Muscle layer of duodenum (tissue), 2 donors: ENCODE measurements at regions not wholly inside any gene's neighbourhood (a gene's known extent, or its start where the extent isn't known, plus 50 kb on each side); places are given as distances from the start of the nearest gene placed in this dataset.

Source experiments
- H3K27ac ChIP-seq: one replicate; pipeline ENCODE4 v1.7.0; 2013; ENCODE audit warnings: mild to moderate bottlenecking, low read length
- H3K27me3 ChIP-seq: one replicate; pipeline ENCODE4 v1.7.0; 2013; ENCODE audit warnings: low read depth, mild to moderate bottlenecking, control low read depth, low read length
- H3K36me3 ChIP-seq, 2 donors: one replicate each; pipeline ENCODE4 v1.7.0; 2013; ENCODE audit warnings: low read length in 2 of 2, control low read depth in 1 of 2, mild to moderate bottlenecking in 1 of 2; ENCODE audit not compliant: insufficient read depth in 2 of 2, control insufficient read depth in 1 of 2
- H3K4me1 ChIP-seq, 2 donors: one replicate each; pipeline ENCODE4 v1.7.0; 2013; ENCODE audit warnings: low read length in 2 of 2, mild to moderate bottlenecking in 2 of 2, control low read depth in 1 of 2, moderate library complexity in 1 of 2; ENCODE audit not compliant: insufficient read depth in 2 of 2, control insufficient read depth in 1 of 2
- H3K4me3 ChIP-seq, 2 donors: one replicate each; pipeline ENCODE4 v1.7.0; 2013; ENCODE audit warnings: low read length in 2 of 2, low read depth in 1 of 2, mild to moderate bottlenecking in 1 of 2
- H3K9me3 ChIP-seq, 2 donors: one replicate each; pipeline ENCODE4 v1.7.0; 2013; ENCODE audit warnings: low read length in 2 of 2, control low read depth in 1 of 2, mild to moderate bottlenecking in 1 of 2; ENCODE audit not compliant: control insufficient read depth in 1 of 2
- donor health status: healthy.

DNA sequence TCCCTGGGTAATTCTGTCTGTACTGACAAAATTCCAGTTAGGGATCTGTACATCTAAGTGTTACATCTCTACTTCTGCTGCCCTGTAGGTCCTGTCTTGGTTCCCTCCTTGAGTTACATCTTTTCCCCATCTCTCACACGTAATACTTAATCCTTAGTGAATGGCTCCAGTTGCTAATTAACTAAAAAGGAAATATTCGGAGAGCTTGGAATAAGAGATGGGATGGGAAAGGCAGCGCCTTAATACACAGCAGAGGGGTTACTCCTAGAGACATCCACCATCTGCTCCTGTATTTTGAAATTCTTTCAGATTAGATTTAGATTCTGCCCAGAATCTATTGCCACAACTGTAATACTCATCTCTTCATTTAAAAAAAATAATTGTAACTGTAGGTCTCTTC, 384.0 kb downstream of the SAMD5 start:
- Histone ChIP-seq H3K4me1 (no peaks in the 10 kb centered on the region), H3K4me3 (no peak overlapping the region), H3K27me3 (no peaks in the 10 kb centered on the region), H3K9me3 (peaks cover 0 to 3% of the 10 kb centered on the region in 2 donors), H3K27ac (no peak overlapping the region), H3K36me3 (no peaks in the 10 kb centered on the region)

DNA sequence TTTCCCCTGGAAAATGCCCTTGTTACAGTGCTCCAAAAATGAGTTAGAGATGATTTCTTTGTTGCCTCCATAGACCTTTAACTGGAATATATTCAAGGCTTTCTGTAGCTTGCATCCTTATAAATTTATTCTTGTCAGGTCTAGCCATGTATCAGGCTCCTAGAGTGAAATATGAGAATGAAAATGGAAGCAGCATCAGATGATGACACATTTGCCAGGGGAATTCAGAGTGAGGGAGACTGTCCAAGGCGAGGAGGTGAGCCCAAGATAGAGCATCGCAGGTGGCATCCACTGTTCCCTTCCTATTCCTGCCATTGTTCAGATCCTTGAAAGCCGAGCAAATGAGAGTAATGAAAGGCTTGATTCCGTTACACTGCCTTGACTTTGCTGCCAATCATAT, 386.8 kb downstream of the SAMD5 start:
- Histone ChIP-seq H3K4me1 (no peaks in the 10 kb centered on the region), H3K36me3 (no peaks in the 10 kb centered on the region), H3K27ac (no peak overlapping the region), H3K4me3 (no peak overlapping the region), H3K27me3 (no peaks in the 10 kb centered on the region), H3K9me3 (no peaks in the 10 kb centered on the region)

DNA sequence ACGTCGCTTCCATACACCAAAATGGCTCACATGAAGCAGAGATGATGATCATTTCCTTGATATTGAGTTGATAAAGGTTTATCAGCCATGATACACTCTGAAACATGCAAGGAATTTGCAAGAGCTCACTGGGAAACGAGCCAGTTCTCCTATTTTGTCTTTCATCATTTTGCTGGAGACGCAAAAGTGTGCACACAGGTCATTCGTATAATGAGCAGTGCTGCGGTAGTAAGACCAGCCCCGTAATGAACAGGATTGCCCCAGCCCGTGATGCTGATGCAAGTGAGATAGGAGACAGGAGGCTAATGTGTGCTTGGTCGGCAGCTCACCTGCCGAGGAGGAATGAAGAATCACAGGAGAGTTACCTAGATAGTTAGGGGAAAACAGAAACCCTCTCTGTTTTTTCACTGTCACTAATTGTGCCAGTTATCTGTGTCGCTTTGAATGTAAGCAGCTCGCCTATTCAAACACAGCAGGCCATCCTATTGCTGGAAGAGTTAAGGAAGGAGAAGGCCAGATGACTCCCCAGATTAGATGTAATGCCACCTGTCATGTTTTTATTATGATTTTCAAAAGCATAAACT, 391.8 kb downstream of the SAMD5 start:
- H3K27ac ChIP-seq: no peak overlapping the region
- H3K4me1 ChIP-seq: no peaks in the 10 kb centered on the region
- H3K36me3 ChIP-seq: no peaks in the 10 kb centered on the region
- H3K4me3 ChIP-seq: no peak overlapping the region
- H3K27me3 ChIP-seq: no peaks in the 10 kb centered on the region
- no peaks in the 10 kb centered on the region for H3K9me3 ChIP-seq

DNA sequence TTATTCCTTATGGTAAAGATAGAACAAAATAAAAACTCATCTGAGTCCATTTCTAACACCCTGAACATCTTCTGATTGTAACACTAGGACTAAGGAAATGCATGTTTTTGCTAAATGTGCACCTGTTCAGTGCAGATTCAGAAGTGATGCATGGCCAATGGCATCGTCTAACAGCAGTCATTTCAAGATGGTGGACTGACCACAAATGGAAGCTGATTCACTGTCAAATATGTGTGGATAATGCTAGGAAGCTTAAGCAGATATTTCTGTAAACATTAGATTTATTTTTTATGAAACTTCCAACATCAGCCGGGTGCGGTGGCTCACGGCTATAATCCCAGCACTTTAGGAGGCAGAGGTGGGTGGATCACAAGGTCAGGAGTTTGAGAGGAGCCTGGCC, 394.8 kb downstream of the SAMD5 start:
- no peak overlapping the region for H3K4me3 ChIP-seq
- H3K36me3 ChIP-seq: no peaks in the 10 kb centered on the region
- no peak overlapping the region for H3K27ac ChIP-seq
- no peaks in the 10 kb centered on the region for H3K4me1 ChIP-seq
- H3K9me3 ChIP-seq: no peaks in the 10 kb centered on the region
- H3K27me3 ChIP-seq: no peaks in the 10 kb centered on the region

DNA sequence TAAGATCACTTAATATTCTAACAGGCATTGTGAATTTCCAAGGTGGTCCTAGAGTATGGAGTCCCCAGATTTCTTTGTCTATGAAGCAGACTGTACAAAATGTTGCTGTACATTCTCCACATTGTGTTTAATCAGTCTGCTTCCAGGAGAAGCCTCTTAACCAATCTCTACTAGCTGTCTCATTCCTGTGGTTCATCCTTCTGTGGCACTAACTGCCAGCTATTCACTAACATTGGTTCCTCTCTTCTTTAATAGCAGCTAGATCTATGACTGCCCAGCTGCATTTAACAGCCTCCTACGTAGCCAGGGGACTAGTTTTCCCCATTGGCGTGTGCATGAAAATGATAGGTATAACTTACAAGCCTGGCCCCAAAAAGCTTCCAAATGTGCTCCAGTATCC, 395.4 kb downstream of the SAMD5 start:
- Histone ChIP-seq H3K4me3 (no peak overlapping the region), H3K27ac (no peak overlapping the region), H3K36me3 (no peaks in the 10 kb centered on the region), H3K9me3 (no peaks in the 10 kb centered on the region), H3K4me1 (no peaks in the 10 kb centered on the region), H3K27me3 (no peaks in the 10 kb centered on the region)

DNA sequence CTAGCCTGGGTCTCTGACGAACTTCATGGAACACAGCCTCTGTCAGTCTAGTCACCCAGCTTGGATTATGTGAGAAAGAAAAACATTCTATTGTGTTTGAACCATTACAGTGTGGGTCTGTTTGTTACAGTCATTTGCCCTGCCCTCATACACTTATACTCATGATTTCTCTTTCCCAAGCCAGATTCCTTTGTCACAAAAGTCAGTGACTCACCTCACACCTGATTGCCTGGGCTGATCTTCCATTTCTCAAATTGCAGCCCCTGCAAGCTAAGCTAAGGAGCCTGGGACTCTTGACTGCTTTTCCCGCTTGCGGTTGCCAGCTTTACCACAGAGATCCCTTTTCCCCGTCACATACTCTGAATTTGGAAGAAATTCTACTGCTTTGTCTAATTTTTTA, 395.9 kb downstream of the SAMD5 start:
- Histone ChIP-seq H3K4me1 (no peaks in the 10 kb centered on the region), H3K4me3 (no peak overlapping the region), H3K27ac (no peak overlapping the region), H3K36me3 (no peaks in the 10 kb centered on the region), H3K9me3 (no peaks in the 10 kb centered on the region), H3K27me3 (no peaks in the 10 kb centered on the region)

DNA sequence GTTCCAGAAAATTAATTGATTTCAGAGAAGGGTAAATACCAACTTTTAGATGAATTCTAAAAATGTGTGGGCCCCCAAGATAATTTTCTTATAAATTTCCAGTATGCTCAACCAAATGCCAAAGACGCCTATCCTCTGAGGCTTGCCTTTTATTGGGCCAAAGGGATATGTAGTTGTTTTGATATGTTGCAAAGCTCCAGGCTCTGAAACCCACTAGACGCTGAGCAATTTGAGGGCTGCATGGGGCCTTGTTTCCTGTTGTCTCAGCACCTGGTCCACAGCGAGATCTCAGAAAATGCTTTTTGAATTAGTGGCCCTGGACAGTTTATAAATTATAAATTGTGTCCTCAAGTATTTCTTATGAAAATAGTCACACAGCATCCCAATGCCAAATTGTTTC, 397.2 kb downstream of the SAMD5 start:
- Histone ChIP-seq H3K27me3 (no peaks in the 10 kb centered on the region), H3K4me1 (no peaks in the 10 kb centered on the region), H3K36me3 (no peaks in the 10 kb centered on the region), H3K27ac (no peak overlapping the region), H3K4me3 (no peak overlapping the region), H3K9me3 (no peaks in the 10 kb centered on the region)

DNA sequence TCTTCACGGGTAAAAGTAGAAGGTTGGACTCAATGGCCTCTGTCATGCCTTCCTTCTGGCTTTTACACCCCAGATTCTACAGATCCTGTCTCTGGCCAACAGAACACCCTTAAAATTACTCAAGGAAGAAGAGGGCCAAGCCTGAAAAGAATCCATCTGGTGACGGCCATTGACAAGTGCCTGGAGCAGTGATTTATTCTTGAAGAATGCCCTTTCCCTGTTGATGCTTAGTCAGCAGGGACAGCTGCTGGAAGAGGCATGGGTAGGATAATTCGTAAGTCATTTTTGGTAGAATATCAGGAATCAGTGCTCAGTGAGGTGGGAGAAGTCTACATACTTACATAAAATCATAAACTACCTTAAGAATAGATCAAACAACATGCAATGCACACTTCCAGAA, 397.9 kb downstream of the SAMD5 start:
- Histone ChIP-seq H3K27me3 (no peaks in the 10 kb centered on the region), H3K9me3 (no peaks in the 10 kb centered on the region), H3K4me1 (no peaks in the 10 kb centered on the region), H3K36me3 (no peaks in the 10 kb centered on the region), H3K4me3 (no peak overlapping the region), H3K27ac (no peak overlapping the region)

DNA sequence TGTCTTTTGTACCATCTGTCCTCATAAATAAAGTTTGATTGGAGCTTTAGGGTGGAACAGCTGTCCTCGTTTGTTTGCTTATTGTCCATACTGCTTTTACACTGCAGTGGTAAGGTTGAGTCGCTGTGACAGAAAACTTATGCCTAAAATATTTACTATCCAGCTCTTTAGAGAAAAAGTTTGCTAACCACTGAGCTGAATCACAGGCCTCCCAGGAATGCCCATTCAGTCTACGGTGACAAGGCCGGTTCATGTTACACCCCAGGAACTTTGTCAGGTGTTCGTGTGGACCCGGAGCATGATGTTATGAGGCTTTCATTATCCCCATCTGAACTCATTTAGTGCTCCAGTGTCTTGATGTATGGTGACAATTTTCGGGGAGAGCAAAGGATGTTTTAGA, 401.1 kb downstream of the SAMD5 start:
- Histone ChIP-seq H3K36me3 (no peaks in the 10 kb centered on the region), H3K4me1 (no peaks in the 10 kb centered on the region), H3K9me3 (no peaks in the 10 kb centered on the region), H3K27ac (no peak overlapping the region), H3K4me3 (no peak overlapping the region), H3K27me3 (no peaks in the 10 kb centered on the region)

DNA sequence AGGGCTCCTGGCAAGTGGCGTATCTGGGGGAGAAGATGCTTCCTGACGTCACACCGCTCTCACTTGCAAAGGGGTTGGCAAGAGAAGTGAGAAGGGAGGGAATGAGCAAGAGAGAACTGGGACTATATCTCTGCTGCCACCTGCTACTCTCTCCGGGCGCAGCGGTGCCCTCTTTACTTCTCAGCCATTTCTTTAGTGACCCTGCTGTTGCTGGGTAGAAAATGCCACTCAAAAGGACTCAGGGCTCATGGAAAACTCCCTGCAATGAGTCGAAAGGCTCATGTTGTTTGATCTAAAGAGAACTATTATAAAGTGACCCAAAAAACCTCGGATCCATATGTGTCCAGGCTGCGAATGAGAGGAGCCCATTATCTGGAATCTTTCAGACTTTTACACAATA, 401.8 kb downstream of the SAMD5 start:
- Histone ChIP-seq H3K36me3 (no peaks in the 10 kb centered on the region), H3K27ac (no peak overlapping the region), H3K4me3 (no peak overlapping the region), H3K27me3 (no peaks in the 10 kb centered on the region), H3K4me1 (no peaks in the 10 kb centered on the region), H3K9me3 (no peaks in the 10 kb centered on the region)

DNA sequence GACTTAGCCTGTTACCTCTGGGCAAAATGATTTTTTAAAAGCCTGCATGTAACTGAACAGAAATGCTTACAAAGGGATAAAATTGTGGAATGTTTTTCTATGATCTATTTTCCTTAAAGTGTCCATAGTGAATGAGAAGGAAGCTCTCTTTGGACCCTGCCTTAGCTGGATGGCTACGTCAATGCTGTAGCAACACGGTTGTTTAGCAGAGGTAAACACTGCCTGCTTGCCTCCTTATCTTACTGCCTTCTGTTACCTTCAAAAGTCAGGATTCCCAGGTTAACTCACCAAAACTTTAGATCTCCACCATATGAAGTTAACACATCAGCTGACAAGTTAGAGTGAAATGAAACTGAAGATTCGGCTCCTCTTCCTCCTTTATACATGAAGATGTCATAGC, 402.6 kb downstream of the SAMD5 start:
- no peak overlapping the region for H3K27ac ChIP-seq
- no peaks in the 10 kb centered on the region for H3K4me1 ChIP-seq
- no peaks in the 10 kb centered on the region for H3K27me3 ChIP-seq
- H3K9me3 ChIP-seq: no peaks in the 10 kb centered on the region
- H3K4me3 ChIP-seq: no peak overlapping the region
- H3K36me3 ChIP-seq: no peaks in the 10 kb centered on the region

DNA sequence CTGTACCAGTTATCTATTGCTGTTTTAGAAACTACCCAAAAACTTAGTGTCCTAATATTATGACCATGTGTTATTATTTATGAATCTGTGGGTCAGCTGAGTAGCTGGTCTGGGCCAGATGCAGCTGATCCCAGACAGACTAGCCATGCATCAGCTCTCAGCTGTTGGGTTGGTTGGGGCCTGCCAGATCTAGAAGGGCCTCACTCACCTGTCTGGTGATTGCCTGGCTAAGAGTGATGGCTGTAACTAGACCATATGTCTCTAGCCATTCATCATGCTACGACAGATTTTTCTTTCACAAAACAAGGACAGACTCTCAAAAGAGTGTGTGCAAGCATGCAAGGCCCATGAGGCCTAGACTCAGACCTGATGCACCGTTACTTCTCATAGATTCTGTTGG, 403.2 kb downstream of the SAMD5 start:
- no peaks in the 10 kb centered on the region for H3K4me1 ChIP-seq
- H3K27me3 ChIP-seq: no peaks in the 10 kb centered on the region
- no peak overlapping the region for H3K4me3 ChIP-seq
- H3K9me3 ChIP-seq: no peaks in the 10 kb centered on the region
- no peak overlapping the region for H3K27ac ChIP-seq
- H3K36me3 ChIP-seq: no peaks in the 10 kb centered on the region
